Bone marrow (tissue), 2 donors: ENCODE measurements at regions not wholly inside any gene's neighbourhood (a gene's known extent, or its start where the extent isn't known, plus 50 kb on each side); places are given as distances from the start of the nearest gene placed in this dataset.

Source experiments
- DNase-seq, 2 donors: peaks; one replicate each; lab custom pipeline; 2025; lab: John Stamatoyannopoulos, UW

GRCh38 chr6:84417260-84417659 is 189.8 kb upstream of the CEP162 start:
- DNase-seq, result no peak

- no peak for DNase-seq
Observed at GRCh38 chr6:84416043-84416657, 188.7 kb upstream of the CEP162 start.

GRCh38 chr6:84415517-84415916 is 188.1 kb upstream of the CEP162 start:
- DNase-seq, result no peak

GRCh38 chr6:84415068-84415467 is 187.6 kb upstream of the CEP162 start:
- DNase-seq, result no peak

GRCh38 chr6:84414531-84414930 is 187.1 kb upstream of the CEP162 start:
- no peak for DNase-seq

- DNase-seq, result no peak
Observed at GRCh38 chr6:84411060-84411629, 183.7 kb upstream of the CEP162 start.

GRCh38 chr6:84409911-84410310 is 182.5 kb upstream of the CEP162 start:
- no peak for DNase-seq

GRCh38 chr6:84408028-84408427 is 180.6 kb upstream of the CEP162 start:
- DNase-seq, result no peak

- no peak for DNase-seq
Observed at GRCh38 chr6:84403545-84403944, 176.1 kb upstream of the CEP162 start.

GRCh38 chr6:84399003-84399402 is 171.6 kb upstream of the CEP162 start:
- DNase-seq, result no peak

GRCh38 chr6:84392261-84392660 is 164.8 kb upstream of the CEP162 start:
- no peak for DNase-seq

GRCh38 chr6:84390851-84391250 is 163.4 kb upstream of the CEP162 start:
- no peak for DNase-seq

- no peak for DNase-seq
Observed at GRCh38 chr6:84390334-84390733, 162.9 kb upstream of the CEP162 start.

GRCh38 chr6:84379142-84379541 is 151.7 kb upstream of the CEP162 start:
- DNase-seq, result no peak

GRCh38 chr6:84372290-84372689 is 144.8 kb upstream of the CEP162 start:
- DNase-seq, result no peak

GRCh38 chr6:84371681-84372080 is 144.2 kb upstream of the CEP162 start:
- no peak for DNase-seq

- DNase-seq, result no peak
Observed at GRCh38 chr6:84362193-84362821, 134.9 kb upstream of the CEP162 start.

GRCh38 chr6:84361372-84362192 is 134.1 kb upstream of the CEP162 start:
- DNase-seq, result no peak

GRCh38 chr6:84360039-84360438 is 132.6 kb upstream of the CEP162 start:
- no peak for DNase-seq

GRCh38 chr6:84358581-84358980 is 131.1 kb upstream of the CEP162 start:
- DNase-seq, result no peak

GRCh38 chr6:84357631-84358030 is 130.2 kb upstream of the CEP162 start:
- DNase-seq, result no peak

- no peak for DNase-seq
Observed at GRCh38 chr6:84356907-84357306, 129.5 kb upstream of the CEP162 start.
